IPS DF 6.9 (cell line): ENCODE measurements at regions not wholly inside any gene's neighbourhood (a gene's known extent, or its start where the extent isn't known, plus 50 kb on each side); places are given as distances from the start of the nearest gene placed in this dataset.

ENCODE experiments used
- DNase-seq: peaks from one replicate; pipeline ENCODE4 v3.0.0-alpha.2; 2013; ENCODE audit warnings: low read depth, low spot score
- H3K27ac ChIP-seq: one replicate; pipeline ENCODE4 v1.5.1; 2013; ENCODE audit warnings: low read length, control low read depth
- H3K27me3 ChIP-seq: 2 replicates; pipeline ENCODE4 v1.6.1; 2013; ENCODE audit warnings: mild to moderate bottlenecking, low read length; ENCODE audit not compliant: control insufficient read depth, insufficient read depth
- H3K36me3 ChIP-seq: 2 replicates; pipeline ENCODE4 v1.6.1; 2013; ENCODE audit warnings: low read length; ENCODE audit not compliant: control insufficient read depth, insufficient read depth
- H3K4me1 ChIP-seq: 2 replicates; pipeline ENCODE4 v1.6.1; 2013; ENCODE audit warnings: low read length; ENCODE audit not compliant: control insufficient read depth, insufficient read depth
- H3K4me3 ChIP-seq: 2 replicates; pipeline ENCODE4 v1.5.1; 2013; ENCODE audit warnings: mild to moderate bottlenecking, low read length
- H3K9me3 ChIP-seq: 2 replicates; pipeline ENCODE4 v1.6.1; 2013; ENCODE audit warnings: low read length, inconsistent platforms; ENCODE audit not compliant: control insufficient read depth, insufficient read depth
- WGBS: extraction: QIAGEN DNeasy Blood & Tissue Kit; methylation state at CpG from one replicate; pipeline ENCODE4 v1.1.7; 2013; ENCODE audit warnings: mixed read lengths, missing lambda C conversion rate; ENCODE audit not compliant: insufficient read length, insufficient coverage; 5-methylcytosine and 5-hydroxymethylcytosine counted together

DNA sequence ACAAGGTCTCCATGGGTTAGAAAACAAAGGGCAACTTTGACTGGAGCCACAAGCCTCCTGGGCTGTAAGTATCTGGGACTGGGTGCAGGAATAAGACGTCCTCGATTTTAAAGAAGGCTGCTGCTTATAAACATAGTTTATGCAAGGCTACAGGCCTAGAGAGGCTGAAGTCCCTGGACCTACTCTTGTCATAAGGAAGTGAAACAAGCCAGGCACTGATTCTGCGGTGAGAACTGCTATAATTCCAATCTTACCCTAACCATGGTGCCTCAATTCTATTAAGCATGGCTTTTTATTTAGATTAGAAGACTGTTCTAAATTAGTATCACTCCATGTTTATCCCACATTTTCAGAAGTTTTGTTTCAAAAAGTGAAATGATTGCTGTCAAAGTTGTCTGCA is 777.6 kb downstream of the PLOD2 start:
- no peak for DNase-seq
- Histone ChIP-seq H3K4me3 (no peak overlapping the region), H3K9me3 (no peaks in the 10 kb centered on the region), H3K4me1 (no peaks in the 10 kb centered on the region), H3K36me3 (no peaks in the 10 kb centered on the region), H3K27ac (no peak overlapping the region), H3K27me3 (no peaks in the 10 kb centered on the region)
- WGBS, result no CpG with 5 or more reads among the region's 3 CpGs

DNA sequence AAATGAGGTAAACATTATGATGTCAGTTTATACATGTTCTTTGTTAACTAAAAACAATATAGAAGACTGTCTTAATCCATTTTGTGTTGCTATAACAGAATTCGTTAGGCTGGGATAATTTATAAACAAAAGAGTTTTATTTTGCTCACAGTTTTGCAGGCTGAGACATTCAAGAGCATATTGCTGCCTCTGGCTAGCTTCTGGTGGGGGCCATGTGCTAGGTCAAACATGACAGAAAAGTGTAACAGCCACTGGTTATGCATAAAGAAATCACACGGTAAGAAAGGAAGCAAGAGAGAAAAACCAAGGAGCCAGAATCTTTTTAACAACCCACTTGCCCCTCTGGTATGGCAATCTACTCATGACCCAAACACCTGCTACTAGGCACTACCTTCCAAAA is 776.7 kb downstream of the PLOD2 start:
- no peaks in the 10 kb centered on the region for H3K27me3 ChIP-seq
- WGBS, result no CpG with 5 or more reads among the region's 2 CpGs

DNA sequence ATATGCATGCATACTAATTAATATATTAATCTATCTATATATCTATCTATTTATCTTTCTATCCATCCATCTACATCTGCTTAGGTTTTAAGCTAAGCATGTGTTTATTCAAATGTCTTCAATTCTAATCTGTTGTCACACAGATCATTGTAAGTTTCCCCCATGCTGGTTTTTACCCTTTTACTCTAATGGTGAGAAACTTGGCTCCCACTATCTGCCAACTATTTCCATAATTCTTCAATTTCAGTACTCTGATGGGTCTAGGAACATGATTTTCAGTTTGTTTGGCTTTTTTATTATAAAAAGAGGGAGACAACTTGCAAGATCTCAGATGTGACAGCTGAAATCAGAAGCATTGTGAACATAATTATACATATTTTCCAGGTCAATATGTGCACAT is 773.8 kb downstream of the PLOD2 start:
- H3K9me3 ChIP-seq, result no peaks in the 10 kb centered on the region
- H3K4me3 ChIP-seq, result no peak overlapping the region
- H3K36me3 ChIP-seq, result no peaks in the 10 kb centered on the region
- H3K4me1 ChIP-seq, result no peaks in the 10 kb centered on the region
- no peaks in the 10 kb centered on the region for H3K27me3 ChIP-seq
- no peak overlapping the region for H3K27ac ChIP-seq
- no peak for DNase-seq

More for the DNA sequence above, 776.7 kb downstream of the PLOD2 start:
- Histone ChIP-seq H3K27ac (no peak overlapping the region), H3K9me3 (no peaks in the 10 kb centered on the region), H3K36me3 (no peaks in the 10 kb centered on the region), H3K4me3 (no peak overlapping the region), H3K4me1 (no peaks in the 10 kb centered on the region)
- no peak for DNase-seq

DNA sequence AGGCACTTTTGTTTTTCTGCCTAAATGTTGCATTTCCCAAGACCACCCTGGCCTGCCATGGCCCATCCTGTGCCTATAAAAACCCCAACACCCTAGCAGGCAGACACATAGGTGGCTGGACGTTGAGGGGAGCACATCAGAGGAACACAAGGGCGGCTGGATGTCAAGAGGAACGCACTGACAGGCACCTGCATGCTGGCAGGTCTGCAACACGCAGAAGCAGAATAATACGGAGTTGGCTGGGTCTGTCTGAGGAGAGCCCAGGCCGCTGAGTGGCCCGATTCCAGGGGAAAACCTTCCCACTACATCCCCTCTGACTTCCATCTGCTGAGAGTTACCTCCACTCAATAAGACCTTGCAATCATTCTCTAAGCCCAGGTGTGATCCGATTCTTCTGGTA is 765.6 kb downstream of the PLOD2 start:
- DNase-seq, result no peak
- no peak overlapping the region for H3K4me3 ChIP-seq
- H3K36me3 ChIP-seq, result no peaks in the 10 kb centered on the region
- H3K27ac ChIP-seq, result no peak overlapping the region
- H3K27me3 ChIP-seq, result no peaks in the 10 kb centered on the region
- no peaks in the 10 kb centered on the region for H3K9me3 ChIP-seq
- no CpG with 5 or more reads among the region's 8 CpGs for WGBS
- no peaks in the 10 kb centered on the region for H3K4me1 ChIP-seq

DNA sequence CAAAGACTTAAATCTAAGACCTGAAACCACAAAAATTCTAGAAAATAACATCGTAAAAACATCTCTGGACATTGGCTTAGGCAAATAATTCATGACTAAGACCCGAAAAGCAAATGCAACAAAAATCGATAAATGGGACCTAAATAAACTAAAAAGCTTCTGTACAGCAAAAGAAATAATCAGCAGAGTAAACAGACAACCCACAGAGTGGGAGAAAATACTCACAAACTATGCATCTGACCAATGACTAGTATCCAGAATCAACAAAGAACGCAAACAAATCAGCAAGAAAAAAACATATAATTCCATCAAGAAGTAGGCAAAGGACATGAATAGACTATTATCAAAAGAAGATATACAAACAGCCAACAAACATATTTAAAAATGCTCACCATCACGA is 749.4 kb downstream of the PLOD2 start:
- Histone ChIP-seq H3K4me1 (no peaks in the 10 kb centered on the region), H3K4me3 (no peak overlapping the region), H3K27ac (no peak overlapping the region), H3K9me3 (no peaks in the 10 kb centered on the region), H3K27me3 (no peaks in the 10 kb centered on the region), H3K36me3 (no peaks in the 10 kb centered on the region)
- WGBS, result no CpG with 5 or more reads among the region's 5 CpGs
- no peak for DNase-seq

DNA sequence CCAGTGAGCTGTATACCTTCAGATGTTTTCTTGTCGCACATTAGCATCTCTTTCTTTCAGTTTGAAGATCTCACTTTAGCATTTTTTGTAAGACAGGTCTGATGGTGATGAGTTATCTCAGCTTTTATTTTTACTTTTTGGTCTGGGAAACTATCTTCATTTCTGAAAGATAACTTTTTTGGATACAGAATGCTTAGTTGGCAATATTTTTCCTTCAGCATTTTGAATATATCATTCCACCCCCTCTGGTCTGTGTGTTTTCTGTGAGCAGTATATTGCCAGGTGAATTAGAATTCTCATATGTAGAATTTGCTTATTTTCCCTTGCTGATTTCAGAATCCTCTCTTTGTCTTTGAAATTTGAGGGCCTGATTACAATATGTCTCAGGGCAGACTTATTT is 743.3 kb downstream of the PLOD2 start:
- H3K4me3 ChIP-seq, result no peak overlapping the region
- WGBS, result no CpG with 5 or more reads among the region's 1 CpG
- DNase-seq, result no peak

DNA sequence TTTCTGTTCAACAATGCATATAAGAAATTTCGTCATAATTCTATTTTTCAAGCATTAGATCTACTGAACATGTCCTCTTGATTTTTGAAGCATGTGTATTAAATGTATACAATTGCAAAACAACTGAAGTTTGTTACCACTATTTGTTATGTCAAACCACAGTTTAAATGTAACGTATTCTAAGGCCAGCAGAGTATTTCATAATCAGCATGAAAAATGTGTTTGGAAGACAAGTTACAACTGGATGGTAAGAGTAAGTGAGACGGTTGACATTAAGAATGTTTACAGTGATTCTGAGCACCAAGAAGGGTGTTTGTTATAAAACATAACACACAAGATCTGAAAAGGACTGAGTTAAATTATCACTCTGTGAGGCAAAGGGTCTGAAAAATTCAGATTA is 738.4 kb downstream of the PLOD2 start:
- no peaks in the 10 kb centered on the region for H3K36me3 ChIP-seq
- no peak for DNase-seq
- H3K9me3 ChIP-seq, result no peaks in the 10 kb centered on the region
- no peaks in the 10 kb centered on the region for H3K4me1 ChIP-seq
- no peak overlapping the region for H3K4me3 ChIP-seq
- no CpG with 5 or more reads among the region's 3 CpGs for WGBS
- no peak overlapping the region for H3K27ac ChIP-seq
- no peaks in the 10 kb centered on the region for H3K27me3 ChIP-seq

More for the DNA sequence above, 743.3 kb downstream of the PLOD2 start:
- Histone ChIP-seq H3K27me3 (no peaks in the 10 kb centered on the region), H3K4me1 (no peaks in the 10 kb centered on the region), H3K36me3 (no peaks in the 10 kb centered on the region), H3K27ac (no peak overlapping the region), H3K9me3 (no peaks in the 10 kb centered on the region)

DNA sequence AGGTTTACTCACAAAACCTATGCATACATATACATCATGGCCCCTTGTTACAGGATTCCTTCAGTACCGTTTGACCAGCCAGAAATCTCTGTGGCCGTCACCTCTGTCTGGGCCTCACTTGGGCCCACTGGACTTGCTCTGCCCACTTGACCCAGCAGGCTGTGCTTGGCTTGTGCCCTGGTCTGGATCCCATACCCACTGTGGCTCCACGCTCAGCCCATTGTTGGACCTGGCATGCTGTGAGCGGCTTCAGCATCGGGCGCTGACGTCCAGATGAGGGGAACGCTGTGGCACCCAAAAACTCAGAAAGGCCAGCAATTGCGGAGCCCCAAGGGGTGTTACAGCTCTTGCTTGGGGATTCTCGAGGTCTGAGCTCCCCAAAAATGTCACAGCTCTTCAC is 733.6 kb downstream of the PLOD2 start:
- no CpG with 5 or more reads among the region's 10 CpGs for WGBS

DNA sequence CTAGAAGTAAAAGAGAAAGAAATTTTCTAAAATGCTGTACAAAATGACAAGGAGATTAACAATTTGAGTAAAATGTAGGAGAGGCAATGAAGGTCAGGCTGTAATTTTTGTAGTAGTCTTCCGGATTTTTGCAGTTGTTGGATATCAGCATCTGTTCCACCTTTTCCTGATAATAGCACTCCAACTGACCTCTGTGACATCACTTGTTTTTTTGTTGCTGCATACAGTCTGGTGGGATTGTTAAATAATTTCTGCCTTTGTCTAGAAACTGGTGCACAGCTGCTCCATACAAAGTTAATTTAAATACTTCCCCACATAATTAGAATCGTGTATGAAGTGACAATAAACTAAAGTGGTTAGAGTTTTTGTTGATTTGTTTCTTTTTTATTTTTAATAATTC is 731.4 kb downstream of the PLOD2 start:
- Histone ChIP-seq H3K9me3 (no peaks in the 10 kb centered on the region), H3K36me3 (no peaks in the 10 kb centered on the region), H3K27ac (no peak overlapping the region), H3K27me3 (no peaks in the 10 kb centered on the region), H3K4me3 (no peak overlapping the region), H3K4me1 (no peaks in the 10 kb centered on the region)
- no peak for DNase-seq
- no CpG with 5 or more reads among the region's 2 CpGs for WGBS

More for the DNA sequence above, 733.6 kb downstream of the PLOD2 start:
- Histone ChIP-seq H3K4me1 (no peaks in the 10 kb centered on the region), H3K9me3 (no peaks in the 10 kb centered on the region), H3K4me3 (no peak overlapping the region), H3K27me3 (no peaks in the 10 kb centered on the region), H3K27ac (no peak overlapping the region), H3K36me3 (no peaks in the 10 kb centered on the region)
- DNase-seq, result no peak

DNA sequence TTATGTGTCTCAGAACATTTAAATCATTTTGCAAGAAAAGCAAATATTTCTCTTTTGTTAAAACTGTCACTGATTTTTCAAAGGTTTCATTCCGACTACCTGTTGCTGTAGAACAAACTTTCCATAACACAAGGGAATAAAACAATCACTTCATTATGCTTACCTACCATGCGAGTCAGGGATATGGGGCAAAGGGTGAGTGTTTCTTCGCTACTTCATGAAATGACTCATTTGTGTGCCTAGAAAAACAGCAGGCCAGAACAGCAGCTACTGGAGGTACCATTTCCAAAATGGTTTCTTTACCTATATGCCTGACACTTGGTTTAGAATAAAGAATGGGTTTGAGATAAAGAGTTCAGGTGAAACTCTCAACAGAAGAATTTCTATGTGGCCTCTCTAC is 712.5 kb downstream of the PLOD2 start:
- H3K27ac ChIP-seq, result no peak overlapping the region
- no peaks in the 10 kb centered on the region for H3K27me3 ChIP-seq
- H3K36me3 ChIP-seq, result no peaks in the 10 kb centered on the region
- H3K4me3 ChIP-seq, result no peak overlapping the region
- no peaks in the 10 kb centered on the region for H3K4me1 ChIP-seq
- H3K9me3 ChIP-seq, result no peaks in the 10 kb centered on the region
- DNase-seq, result no peak
- WGBS, result no CpG with 5 or more reads among the region's 3 CpGs

DNA sequence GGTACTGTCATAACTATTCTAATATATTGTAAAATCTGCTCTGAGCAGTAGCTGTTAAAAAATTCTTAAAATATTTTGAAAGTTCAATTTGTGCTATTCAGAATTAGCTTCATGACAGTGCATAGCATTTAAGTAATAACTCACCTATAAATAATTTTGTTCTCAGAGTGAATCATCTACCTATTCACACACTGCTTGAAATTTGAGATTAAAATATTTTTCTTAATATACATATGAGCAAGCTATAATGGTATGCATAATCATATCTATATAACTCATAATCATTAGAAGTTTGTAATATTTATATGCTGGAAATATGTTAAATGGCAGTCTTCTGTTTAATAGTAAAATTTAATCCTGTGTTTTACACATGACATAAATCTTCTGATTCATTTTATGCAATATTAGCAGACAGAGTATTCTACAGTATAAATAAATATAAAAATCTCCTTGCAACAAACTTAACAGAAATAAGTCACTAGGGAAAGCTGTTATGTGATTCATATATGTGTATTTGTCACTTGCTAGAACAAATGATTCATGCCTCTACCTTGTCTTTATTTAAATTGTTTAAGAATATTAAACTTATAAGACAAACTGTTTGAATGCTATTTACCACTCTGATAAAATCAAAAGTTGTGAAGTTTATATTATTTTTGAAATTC is 710.8 kb downstream of the PLOD2 start:
- no peaks in the 10 kb centered on the region for H3K36me3 ChIP-seq
- no peaks in the 10 kb centered on the region for H3K27me3 ChIP-seq
- no peak overlapping the region for H3K27ac ChIP-seq
- DNase-seq, result no peak
- no peaks in the 10 kb centered on the region for H3K4me1 ChIP-seq
- no peaks in the 10 kb centered on the region for H3K9me3 ChIP-seq
- no peak overlapping the region for H3K4me3 ChIP-seq
